OCI-LY1 (cell line): ENCODE measurements at regions not wholly inside any gene's neighbourhood (a gene's known extent, or its start where the extent isn't known, plus 50 kb on each side); places are given as distances from the start of the nearest gene placed in this dataset.

ENCODE experiments used
- EZH2 ChIP-seq: fragments of 200-600 bp; sonication (generic), shearing (Covaris generic); IDR thresholded peaks from 2 replicates; pipeline ENCODE4 v1.8.0; 2017; ENCODE audit warnings: borderline replicate concordance, mixed run types, mild to moderate bottlenecking, antibody characterized with exemption, low read length, moderate library complexity, mixed read lengths
- TF ChIP-seq, protein P1 (sequence below): fragments of 200-600 bp; sonication (generic), shearing (Covaris generic); IDR thresholded peaks from 2 replicates; pipeline ENCODE4 v1.5.1; 2017; ENCODE audit warnings: mild to moderate bottlenecking, antibody characterized with exemption, low read length, moderate library complexity, mixed read lengths

DNA sequence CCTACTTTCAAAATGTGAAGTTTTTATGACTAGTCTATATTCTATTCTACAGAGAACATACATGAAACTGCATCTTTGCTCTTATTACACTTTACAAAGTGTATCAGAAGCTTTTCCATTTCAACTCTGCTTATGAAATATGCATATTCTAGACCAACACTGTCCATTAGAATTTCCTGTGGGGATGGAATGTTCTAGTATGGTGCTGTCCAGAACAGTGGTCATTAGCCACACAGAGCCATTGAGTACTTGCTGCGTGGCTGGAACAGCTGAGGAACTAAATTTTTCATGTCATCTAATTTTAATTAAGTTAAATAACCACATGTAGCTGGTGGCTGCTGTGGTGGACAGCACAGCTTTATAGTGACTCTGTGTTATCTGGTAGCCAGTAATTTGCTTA, 105.9 kb upstream of the PDE10A start:
- TF ChIP-seq, protein P1, sequence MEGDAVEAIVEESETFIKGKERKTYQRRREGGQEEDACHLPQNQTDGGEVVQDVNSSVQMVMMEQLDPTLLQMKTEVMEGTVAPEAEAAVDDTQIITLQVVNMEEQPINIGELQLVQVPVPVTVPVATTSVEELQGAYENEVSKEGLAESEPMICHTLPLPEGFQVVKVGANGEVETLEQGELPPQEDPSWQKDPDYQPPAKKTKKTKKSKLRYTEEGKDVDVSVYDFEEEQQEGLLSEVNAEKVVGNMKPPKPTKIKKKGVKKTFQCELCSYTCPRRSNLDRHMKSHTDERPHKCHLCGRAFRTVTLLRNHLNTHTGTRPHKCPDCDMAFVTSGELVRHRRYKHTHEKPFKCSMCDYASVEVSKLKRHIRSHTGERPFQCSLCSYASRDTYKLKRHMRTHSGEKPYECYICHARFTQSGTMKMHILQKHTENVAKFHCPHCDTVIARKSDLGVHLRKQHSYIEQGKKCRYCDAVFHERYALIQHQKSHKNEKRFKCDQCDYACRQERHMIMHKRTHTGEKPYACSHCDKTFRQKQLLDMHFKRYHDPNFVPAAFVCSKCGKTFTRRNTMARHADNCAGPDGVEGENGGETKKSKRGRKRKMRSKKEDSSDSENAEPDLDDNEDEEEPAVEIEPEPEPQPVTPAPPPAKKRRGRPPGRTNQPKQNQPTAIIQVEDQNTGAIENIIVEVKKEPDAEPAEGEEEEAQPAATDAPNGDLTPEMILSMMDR, result no peak
- no peak for TF ChIP-seq EZH2
